ENCODE measurements at regions not wholly inside any gene's neighbourhood (a gene's known extent, or its start where the extent isn't known, plus 50 kb on each side); places are given as distances from the start of the nearest gene placed in this dataset.

DNA sequence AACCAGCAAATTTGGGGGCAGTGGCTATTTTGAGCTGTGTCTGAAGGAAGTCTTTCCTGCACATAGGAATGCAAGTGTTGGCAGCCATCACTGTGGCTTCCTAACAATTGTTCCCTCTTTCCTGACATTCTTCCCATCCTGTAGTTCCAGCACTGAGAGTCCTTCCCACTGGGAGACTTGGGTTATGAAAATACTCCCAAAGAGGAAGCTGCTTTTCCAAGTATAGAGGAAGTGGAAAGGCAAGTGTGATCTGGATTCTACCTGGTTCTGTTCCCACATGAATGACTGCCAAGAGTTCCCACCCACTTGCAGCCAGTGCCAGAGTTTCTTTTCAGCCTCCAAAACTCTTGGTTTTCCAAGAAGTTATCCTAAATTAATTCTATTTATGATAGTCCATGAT is 98.5 kb upstream of the CD53 start:
- Mint-ChIP-seq H3K4me3 (no peak overlapping the region), H3K27ac (no peak overlapping the region), H3K9me3 (no peaks in the 10 kb centered on the region), H3K27me3 (no peaks in the 10 kb centered on the region), H3K36me3 (no peaks in the 10 kb centered on the region), H3K4me1 (peaks cover 11% of the 10 kb centered on the region)
- no peak for ATAC-seq

DNA sequence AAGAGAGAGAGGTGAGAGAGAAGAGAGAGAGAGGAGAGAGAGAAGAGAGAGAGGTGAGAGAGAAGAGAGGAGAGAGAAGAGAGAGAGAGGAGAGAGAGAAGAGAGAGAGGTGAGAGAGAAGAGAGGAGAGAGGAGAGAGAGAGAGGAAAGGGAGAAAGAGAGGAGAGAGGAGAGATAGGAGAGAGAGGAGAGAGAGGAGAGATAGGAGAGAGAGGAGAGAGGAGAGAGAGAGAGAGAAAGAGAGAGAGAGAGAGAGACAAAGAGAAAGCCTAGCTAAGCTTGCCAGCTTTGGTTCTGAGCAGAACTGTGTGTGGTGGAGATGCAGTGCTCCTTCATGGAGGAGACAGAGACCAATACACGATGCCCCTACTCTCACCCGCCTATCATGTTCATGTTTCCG is 99.1 kb upstream of the KCNA3 start:
- Mint-ChIP-seq H3K9me3 (no peaks in the 10 kb centered on the region), H3K27me3 (no peaks in the 10 kb centered on the region), H3K4me1 (peaks cover 11% of the 10 kb centered on the region), H3K4me3 (no peak overlapping the region), H3K36me3 (no peaks in the 10 kb centered on the region), H3K27ac (no peak overlapping the region)
- no peak for ATAC-seq

DNA sequence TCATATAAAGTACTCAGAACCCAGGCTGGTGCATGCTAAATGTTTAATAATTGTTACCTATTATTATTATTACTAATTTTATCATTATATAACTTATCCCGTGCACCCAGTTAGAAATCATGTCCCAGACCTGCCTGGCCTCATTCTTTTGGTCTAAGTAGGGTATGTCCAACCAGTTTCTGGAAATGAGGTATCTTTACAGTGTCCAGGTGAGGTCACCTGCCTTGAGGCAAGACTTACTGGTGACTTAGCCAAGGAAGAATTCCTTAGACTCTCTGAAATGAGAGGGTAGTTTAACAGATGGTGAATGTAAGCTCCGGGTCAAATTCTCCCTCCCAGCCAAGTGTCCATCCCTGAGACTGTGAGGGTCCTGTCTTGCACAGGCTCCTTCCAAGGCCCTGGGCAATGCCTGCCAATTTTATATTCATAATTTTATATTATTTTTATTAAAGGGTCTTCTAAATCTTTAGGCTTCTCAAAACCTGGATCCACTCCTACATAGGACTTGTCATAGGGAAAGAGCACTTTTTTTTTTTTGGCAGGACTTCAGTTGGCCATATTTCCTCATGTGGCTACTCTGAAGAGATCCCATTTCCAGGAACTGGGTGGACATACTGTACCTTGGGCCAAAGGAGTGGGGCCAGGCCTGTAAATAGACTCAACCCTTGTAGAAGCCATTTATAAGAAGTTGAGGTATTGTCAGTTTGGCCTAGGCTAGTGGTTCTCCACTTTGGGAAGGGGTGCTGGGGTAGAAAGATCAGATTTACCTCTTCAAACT is 96.7 kb upstream of the KCNA3 start:
- ATAC-seq, result no peak
- Mint-ChIP-seq H3K36me3 (no peaks in the 10 kb centered on the region), H3K9me3 (no peaks in the 10 kb centered on the region), H3K27me3 (no peaks in the 10 kb centered on the region), H3K27ac (no peak overlapping the region), H3K4me3 (no peak overlapping the region), H3K4me1 (peaks cover 11% of the 10 kb centered on the region)

DNA sequence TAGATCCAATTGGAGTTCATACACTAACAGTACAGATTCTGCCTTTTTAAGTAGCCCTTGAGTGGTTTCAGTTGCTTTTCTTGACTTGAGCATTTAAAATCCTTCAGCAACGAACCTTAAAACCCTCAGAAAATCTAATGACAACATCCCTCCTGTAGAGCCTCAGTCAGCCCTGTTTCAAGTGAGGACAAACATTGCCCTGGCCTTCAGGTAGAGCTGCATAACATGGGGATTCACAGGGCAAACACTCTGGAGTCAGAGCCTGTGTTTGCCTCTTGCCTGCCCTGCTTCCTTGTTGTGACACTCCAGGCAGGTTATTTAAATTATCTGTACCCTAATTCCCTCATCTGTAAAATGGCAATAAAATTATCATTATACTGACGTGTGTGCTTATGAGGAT is 96.1 kb upstream of the KCNA3 start:
- no peak for ATAC-seq
- H3K9me3 Mint-ChIP-seq, result no peaks in the 10 kb centered on the region
- H3K4me3 Mint-ChIP-seq, result no peak overlapping the region
- H3K27ac Mint-ChIP-seq, result no peak overlapping the region
- no peaks in the 10 kb centered on the region for H3K36me3 Mint-ChIP-seq
- H3K4me1 Mint-ChIP-seq, result peaks cover 14% of the 10 kb centered on the region
- no peaks in the 10 kb centered on the region for H3K27me3 Mint-ChIP-seq

DNA sequence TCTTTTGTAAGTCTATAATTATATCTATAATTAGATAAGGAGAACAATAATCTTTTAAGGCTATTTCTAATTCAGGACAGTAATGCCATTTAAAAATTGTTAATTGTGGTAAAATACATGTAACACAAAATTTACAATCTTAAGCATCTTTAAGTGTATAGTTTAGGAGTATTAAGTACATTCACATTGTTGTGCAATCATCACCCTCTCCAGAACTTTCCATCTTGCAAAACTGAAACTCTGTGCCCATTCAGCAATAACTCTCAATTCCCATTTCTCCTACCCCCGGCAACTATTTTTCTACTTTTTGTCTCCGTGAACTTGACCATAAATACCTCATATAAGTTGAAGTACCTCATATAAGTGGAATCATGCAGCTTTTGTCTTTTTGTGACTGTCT is 93.9 kb upstream of the KCNA3 start:
- no peak overlapping the region for H3K4me3 Mint-ChIP-seq
- peaks cover 28% of the 10 kb centered on the region for H3K4me1 Mint-ChIP-seq
- no peak for ATAC-seq
- H3K27ac Mint-ChIP-seq, result no peak overlapping the region
- H3K36me3 Mint-ChIP-seq, result no peaks in the 10 kb centered on the region
- no peaks in the 10 kb centered on the region for H3K27me3 Mint-ChIP-seq
- no peaks in the 10 kb centered on the region for H3K9me3 Mint-ChIP-seq

DNA sequence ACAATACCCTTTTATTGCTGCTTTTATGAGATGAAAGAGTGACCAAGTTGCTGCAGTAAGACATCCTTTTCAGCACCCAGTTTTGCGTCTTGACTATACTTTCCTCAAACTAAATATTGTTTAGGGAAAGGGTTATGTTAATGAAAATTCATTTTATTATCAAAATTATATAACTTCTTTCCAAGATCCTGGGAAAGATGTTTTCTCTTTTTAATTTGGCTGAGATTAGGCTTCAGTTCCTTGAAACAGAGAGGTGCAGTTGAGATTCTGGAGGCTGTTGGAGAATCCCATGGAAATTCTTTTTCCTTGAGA is 91.6 kb upstream of the KCNA3 start:
- peaks cover 17% of the 10 kb centered on the region for H3K4me1 Mint-ChIP-seq
- peak overlapping the region; percentile 46 for H3K27ac Mint-ChIP-seq
- no peaks in the 10 kb centered on the region for H3K36me3 Mint-ChIP-seq
- ATAC-seq, result no peak
- no peaks in the 10 kb centered on the region for H3K27me3 Mint-ChIP-seq
- no peak overlapping the region for H3K4me3 Mint-ChIP-seq
- no peaks in the 10 kb centered on the region for H3K9me3 Mint-ChIP-seq

DNA sequence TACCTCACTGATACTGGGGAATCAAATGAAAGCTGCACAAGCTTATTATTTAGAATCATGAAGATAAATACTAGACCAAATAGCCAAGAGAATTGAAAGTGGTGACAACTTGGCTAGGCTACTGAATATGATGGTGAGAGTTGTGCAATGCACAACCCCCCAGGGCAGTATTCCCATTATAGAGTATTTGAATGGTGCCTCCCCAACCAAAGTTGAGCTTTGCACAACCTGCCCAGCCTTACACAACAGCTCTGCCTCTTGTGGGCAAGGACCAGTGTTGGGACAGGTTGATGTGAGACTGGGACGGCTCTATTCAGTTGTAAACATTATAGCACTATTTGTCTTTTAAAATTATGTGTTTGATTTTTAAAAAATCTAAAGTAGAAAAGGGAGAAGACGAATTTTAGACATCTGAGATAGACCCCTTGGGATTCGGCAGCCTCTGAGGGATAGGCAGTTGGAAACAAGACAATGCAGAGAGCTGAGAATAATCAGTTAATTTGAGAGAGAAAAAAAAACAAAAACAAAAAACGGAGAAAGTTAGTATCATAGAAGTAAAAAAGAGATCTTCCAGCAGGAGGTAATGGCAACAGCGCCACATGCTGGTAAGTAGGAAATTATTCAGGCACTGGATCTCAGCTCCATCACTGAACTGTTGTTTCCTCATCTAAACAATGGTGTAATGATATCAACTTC is 91.0 kb upstream of the KCNA3 start:
- Mint-ChIP-seq H3K36me3 (no peaks in the 10 kb centered on the region), H3K27ac (peak overlapping the region; percentile 46), H3K4me3 (no peak overlapping the region), H3K4me1 (peaks cover 17% of the 10 kb centered on the region), H3K9me3 (no peaks in the 10 kb centered on the region), H3K27me3 (no peaks in the 10 kb centered on the region)
- peak; percentile 61 for ATAC-seq

DNA sequence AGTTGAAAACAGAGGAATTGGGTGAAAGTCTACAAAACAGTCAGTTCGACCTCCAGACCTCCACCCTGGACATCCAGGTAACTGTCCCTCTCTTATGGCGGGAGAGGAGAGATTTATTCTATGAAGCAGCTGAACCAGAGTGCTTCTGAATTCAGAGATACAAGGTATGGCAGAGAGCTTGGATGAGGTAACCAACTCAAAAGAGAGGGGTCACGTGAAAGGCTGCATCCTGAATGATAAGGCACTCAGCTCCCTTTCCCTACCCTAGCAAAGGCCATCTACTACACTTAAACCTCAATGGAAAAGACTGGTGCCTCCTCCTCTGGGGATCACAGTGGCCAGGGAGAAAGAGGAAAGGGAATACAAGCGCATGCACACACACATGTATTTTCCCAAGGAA is 88.4 kb upstream of the KCNA3 start:
- peaks cover 17% of the 10 kb centered on the region for H3K4me1 Mint-ChIP-seq
- peaks cover 13% of the 10 kb centered on the region for H3K27me3 Mint-ChIP-seq

DNA sequence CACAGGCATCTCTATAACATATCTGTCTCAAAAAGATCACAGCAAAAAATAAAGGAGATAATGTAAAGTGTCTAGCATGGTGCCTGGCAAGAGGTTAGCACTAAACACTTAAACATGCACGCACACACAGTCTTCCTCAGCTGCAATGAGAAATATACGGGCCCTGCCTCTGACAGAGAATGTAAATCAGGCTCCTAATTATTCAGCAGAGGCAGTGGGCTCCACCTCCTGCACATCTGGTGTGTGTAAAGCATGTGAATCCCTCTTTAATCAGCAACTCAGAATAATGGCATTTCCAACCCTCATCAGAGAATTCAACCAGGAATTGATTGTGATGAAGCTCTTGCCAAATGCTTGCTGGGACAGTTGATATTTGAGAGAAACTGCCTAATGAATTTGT is 85.6 kb upstream of the KCNA3 start:
- peaks cover 32% of the 10 kb centered on the region for H3K27me3 Mint-ChIP-seq
- no peak for ATAC-seq
- peaks cover 9% of the 10 kb centered on the region for H3K4me1 Mint-ChIP-seq
- H3K4me3 Mint-ChIP-seq, result no peak overlapping the region
- H3K36me3 Mint-ChIP-seq, result no peaks in the 10 kb centered on the region
- H3K27ac Mint-ChIP-seq, result no peak overlapping the region
- H3K9me3 Mint-ChIP-seq, result no peaks in the 10 kb centered on the region

More for the DNA sequence above, 88.4 kb upstream of the KCNA3 start:
- no peak for ATAC-seq
- no peak overlapping the region for H3K4me3 Mint-ChIP-seq
- H3K36me3 Mint-ChIP-seq, result no peaks in the 10 kb centered on the region
- H3K27ac Mint-ChIP-seq, result no peak overlapping the region
- H3K9me3 Mint-ChIP-seq, result no peaks in the 10 kb centered on the region

DNA sequence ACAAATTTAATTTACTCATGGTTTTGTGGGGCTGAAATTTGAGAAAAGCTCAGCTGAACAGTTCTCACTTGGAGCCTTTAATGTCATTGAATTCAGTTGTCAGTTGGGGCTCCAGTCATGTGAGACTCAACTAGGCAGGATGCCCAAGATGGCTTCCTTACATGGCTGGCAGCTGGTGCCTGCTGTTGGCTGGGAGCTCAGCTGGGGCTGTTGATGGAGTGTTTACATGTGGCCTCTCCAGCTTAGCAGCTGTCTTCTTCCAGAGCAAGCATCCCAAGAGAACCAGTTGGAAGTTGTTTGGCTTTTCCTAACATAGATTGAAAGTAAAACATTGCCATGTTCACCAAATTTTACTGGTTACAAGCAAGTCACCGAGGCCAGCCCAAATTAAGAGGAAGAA is 81.8 kb upstream of the KCNA3 start:
- Mint-ChIP-seq H3K4me1 (no peaks in the 10 kb centered on the region), H3K36me3 (no peaks in the 10 kb centered on the region), H3K27ac (no peak overlapping the region), H3K9me3 (no peaks in the 10 kb centered on the region), H3K4me3 (no peak overlapping the region), H3K27me3 (peaks cover 32% of the 10 kb centered on the region)
- no peak for ATAC-seq

DNA sequence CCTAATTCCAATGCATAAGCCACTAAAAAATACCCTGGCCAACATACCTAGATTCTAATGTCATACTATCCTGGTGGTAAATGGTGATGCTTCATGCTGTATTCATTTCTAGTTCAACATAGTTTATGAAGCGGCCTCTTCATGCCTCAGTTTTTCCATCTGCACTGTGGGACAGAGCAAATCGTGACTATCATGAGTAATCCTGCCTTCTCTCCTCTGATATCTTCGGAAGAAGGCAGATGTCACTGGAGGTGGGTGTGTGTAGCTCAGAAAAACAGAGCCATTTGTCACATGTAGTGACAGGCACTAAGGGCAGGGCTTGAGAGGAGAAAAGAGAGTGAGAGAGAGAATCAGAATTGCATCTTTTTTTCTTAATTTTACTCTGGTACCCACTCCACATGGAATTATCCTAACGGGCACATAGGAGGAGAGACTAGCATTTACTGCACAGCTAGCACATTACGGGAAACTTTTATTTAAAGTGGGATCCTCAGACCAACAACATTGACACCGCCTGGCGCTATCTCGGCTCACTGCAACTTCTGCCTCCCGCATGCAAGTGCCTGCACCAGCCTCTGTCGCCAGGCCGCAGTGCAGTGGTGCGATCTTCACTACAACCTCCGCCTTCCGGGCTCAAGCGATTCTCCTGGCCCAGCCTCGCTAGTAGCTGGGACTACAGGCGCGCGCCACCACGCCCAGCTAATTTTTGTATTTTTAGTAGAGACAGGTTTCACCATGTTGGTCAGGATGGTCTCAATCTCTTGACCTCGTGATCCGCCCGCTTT is 78.4 kb upstream of the KCNA3 start:
- H3K4me1 Mint-ChIP-seq, result no peaks in the 10 kb centered on the region
- ATAC-seq, result no peak
- peaks cover 34% of the 10 kb centered on the region for H3K27me3 Mint-ChIP-seq
- H3K27ac Mint-ChIP-seq, result no peak overlapping the region
- no peaks in the 10 kb centered on the region for H3K36me3 Mint-ChIP-seq
- H3K4me3 Mint-ChIP-seq, result no peak overlapping the region
- H3K9me3 Mint-ChIP-seq, result no peaks in the 10 kb centered on the region

DNA sequence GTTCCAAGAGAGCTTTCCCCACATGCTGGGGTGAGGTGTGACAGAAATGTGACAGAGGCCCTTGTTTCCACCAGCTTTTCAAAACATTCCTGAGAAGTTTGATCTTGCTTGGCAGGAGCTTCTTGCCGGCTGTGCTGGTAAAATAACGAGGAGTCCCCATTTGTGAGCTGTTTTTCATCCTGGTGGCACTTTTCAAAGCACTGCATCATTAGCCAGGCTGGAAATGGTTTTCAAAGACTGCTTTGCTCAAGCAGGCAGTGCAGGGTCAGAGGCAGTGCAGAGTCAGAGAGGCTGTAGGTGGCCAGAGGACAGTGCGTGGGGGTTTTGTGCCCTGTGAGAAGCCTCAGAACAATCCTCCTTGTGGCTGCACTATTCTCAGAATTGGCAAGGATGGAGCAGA is 75.8 kb upstream of the KCNA3 start:
- no peak overlapping the region for H3K27ac Mint-ChIP-seq
- H3K27me3 Mint-ChIP-seq, result peaks cover 17% of the 10 kb centered on the region
- no peak for ATAC-seq
- no peak overlapping the region for H3K4me3 Mint-ChIP-seq
- H3K4me1 Mint-ChIP-seq, result no peaks in the 10 kb centered on the region
- H3K9me3 Mint-ChIP-seq, result no peaks in the 10 kb centered on the region
- H3K36me3 Mint-ChIP-seq, result no peaks in the 10 kb centered on the region

DNA sequence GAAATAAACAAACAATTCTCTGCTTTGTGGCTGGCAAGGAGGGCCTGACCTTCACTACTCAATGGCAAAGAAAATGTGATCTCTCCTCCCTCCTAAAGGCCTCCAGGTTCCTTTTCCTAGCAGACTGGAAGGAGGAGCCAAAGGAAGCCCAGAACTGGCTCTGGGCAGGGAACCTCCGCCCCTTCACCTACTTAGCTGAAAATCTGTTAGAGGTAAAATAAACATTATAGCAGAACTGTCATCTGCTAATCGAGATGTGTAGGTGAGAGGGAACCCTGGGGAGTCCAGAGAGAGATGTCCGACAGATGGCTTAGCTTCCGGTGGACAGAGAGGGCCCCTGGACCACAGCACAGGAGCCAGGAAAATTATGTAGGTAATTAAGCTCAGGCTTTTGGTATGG is 75.2 kb upstream of the KCNA3 start:
- Mint-ChIP-seq H3K9me3 (peaks cover under 1% of the 10 kb centered on the region), H3K4me3 (no peak overlapping the region), H3K36me3 (no peaks in the 10 kb centered on the region), H3K27ac (no peak overlapping the region), H3K27me3 (peaks cover 23% of the 10 kb centered on the region), H3K4me1 (no peaks in the 10 kb centered on the region)
- ATAC-seq, result no peak

DNA sequence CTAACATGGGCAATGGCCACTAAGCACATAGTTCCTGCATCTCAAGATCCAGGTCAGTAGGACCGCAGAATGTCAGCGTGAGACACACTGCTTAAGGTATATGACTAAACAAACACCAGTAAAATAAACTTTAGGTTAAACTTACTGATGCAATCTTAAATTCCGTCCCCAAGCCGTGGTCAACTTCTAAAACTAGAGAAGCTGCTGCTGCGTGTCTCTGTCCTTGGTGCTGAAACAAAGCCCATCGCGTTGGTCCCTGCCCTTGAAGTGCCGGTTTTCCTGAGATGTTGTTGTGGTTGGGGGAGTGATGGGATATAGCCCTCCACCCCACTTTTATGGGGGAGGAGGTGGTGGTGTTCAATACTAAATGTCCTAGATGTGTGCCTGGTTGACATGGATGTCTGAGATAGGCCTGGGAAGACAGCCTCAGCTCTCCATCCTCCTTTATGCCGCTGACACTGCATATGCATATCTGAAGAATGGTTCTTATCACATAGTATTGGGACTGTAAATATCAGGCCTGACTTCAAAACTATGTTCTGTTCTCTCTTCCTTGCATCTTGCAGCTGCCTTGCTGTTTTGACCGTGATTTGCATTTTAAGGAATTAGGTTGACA is 72.0 kb upstream of the KCNA3 start:
- H3K4me1 Mint-ChIP-seq, result no peaks in the 10 kb centered on the region
- ATAC-seq, result no peak
- H3K36me3 Mint-ChIP-seq, result no peaks in the 10 kb centered on the region
- H3K4me3 Mint-ChIP-seq, result no peak overlapping the region
- peaks cover 35% of the 10 kb centered on the region for H3K27me3 Mint-ChIP-seq
- H3K9me3 Mint-ChIP-seq, result peaks cover 3% of the 10 kb centered on the region
- no peak overlapping the region for H3K27ac Mint-ChIP-seq

DNA sequence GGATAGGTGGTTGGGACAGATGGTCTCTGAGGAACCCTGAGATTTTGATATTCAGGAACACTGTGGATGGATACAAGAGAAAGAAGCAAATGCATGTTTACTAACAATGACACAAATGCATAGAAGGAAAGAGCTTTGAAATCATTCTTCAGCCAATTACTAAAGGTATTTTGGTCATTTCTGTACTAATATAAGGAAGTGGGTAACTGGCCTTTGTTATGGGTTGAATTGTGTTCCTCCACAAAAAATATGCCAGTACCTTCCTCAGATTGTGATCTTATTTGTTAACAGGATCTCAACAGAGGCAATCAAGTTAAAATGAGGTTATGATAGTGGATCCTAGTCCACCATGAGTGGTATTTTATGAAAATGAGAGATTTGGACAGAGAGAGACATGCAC is 68.7 kb upstream of the KCNA3 start:
- ATAC-seq, result no peak
- H3K4me3 Mint-ChIP-seq, result no peak overlapping the region
- H3K4me1 Mint-ChIP-seq, result no peaks in the 10 kb centered on the region
- no peaks in the 10 kb centered on the region for H3K36me3 Mint-ChIP-seq
- peaks cover 23% of the 10 kb centered on the region for H3K27me3 Mint-ChIP-seq
- H3K9me3 Mint-ChIP-seq, result peaks cover 3% of the 10 kb centered on the region
- no peak overlapping the region for H3K27ac Mint-ChIP-seq

All from stimulated activated memory B cell treated with anti-CD40 and anti-IgM and Interleukin-4, amounts not matched to agents 10 μg/mL and 1 μg/mL and 100 μg/mL, for 72 hours (primary cell).